ENCODE measurements at regions not wholly inside any gene's neighbourhood (a gene's known extent, or its start where the extent isn't known, plus 50 kb on each side); places are given as distances from the start of the nearest gene placed in this dataset.
A peak's percentile ranks its signal among the peaks of the same experiment; 100 is the strongest.

GRCh38 chr10:30184397-30185033 lies 125.1 kb upstream of the JCAD start:
- no peaks in the 10 kb centered on the region for H3K36me3 ChIP-seq (ENCODE audit: control insufficient read depth in 1 of 2, insufficient read depth in 2 of 2, low read length in 2 of 2)
- H3K4me1 ChIP-seq (ENCODE audit: control insufficient read depth in 1 of 2, insufficient read depth in 2 of 2, low read length in 2 of 2): peaks cover 6 to 20% of the 10 kb centered on the region in 2 donors
- H3K4me3 ChIP-seq (ENCODE audit: low read depth in 1 of 2, low read length in 2 of 2): no peak overlapping the region
- H3K27me3 ChIP-seq (ENCODE audit: low read depth, low read length): no peaks in the 10 kb centered on the region
- H3K27ac ChIP-seq (ENCODE audit: low read length): no peak overlapping the region
- no peaks in the 10 kb centered on the region for H3K9me3 ChIP-seq (ENCODE audit: control insufficient read depth in 1 of 2, low read length in 2 of 2)

GRCh38 chr10:30183055-30183402 lies 123.6 kb upstream of the JCAD start:
- Histone ChIP-seq H3K4me1 (ENCODE audit: control insufficient read depth in 1 of 2, insufficient read depth in 2 of 2, low read length in 2 of 2) (peaks cover 6 to 12% of the 10 kb centered on the region in 2 donors), H3K27ac (ENCODE audit: low read length) (peak overlapping the region; percentile 34), H3K36me3 (ENCODE audit: control insufficient read depth in 1 of 2, insufficient read depth in 2 of 2, low read length in 2 of 2) (no peaks in the 10 kb centered on the region), H3K27me3 (ENCODE audit: low read depth, low read length) (no peaks in the 10 kb centered on the region), H3K9me3 (ENCODE audit: control insufficient read depth in 1 of 2, low read length in 2 of 2) (no peaks in the 10 kb centered on the region), H3K4me3 (ENCODE audit: low read depth in 1 of 2, low read length in 2 of 2) (no peak overlapping the region)

DNA sequence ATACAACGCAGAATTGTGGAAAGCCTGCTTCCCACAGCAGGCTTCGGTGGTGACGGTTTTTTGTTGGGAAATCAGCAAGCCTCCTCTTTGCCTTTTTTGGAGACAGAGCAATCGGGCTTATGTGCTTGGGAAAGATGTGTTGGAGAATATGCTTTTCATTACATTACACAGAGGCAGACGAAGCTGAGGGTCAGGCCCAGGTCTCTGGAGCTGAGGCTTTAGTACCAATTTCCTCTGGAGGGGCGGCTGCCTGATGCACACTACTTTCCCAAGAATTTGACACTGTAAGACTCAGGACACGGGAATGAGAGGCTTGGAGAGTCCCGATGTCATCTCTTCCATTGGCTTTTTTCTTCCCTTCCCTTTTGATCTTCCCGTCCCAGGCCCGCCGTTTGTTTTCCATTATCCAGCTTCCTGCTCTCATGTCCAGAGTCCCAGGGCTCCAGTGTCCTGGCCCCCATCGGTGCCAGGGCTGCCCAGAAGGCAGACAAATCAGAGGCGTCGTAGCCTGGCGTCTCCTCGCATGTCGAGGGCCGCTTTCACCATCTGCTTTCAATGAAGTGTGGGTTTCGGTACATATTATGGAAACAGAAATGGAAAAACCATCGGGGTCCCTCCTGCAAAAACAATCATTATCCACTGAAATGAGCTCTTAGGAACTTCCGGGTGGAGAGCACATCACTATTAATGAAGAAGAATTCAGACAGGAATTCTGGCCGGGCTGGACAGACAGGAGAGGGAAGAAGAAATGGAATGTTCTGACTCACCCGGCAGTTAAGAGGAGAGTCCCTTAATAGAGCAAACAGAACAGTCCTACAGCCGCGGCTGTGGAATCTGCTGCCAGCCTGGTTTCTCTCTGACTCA lies 123.0 kb upstream of the JCAD start:
- Histone ChIP-seq H3K27ac (ENCODE audit: low read length) (peak overlapping the region; percentile 34), H3K9me3 (ENCODE audit: control insufficient read depth in 1 of 2, low read length in 2 of 2) (no peaks in the 10 kb centered on the region), H3K4me3 (ENCODE audit: low read depth in 1 of 2, low read length in 2 of 2) (no peak overlapping the region), H3K4me1 (ENCODE audit: control insufficient read depth in 1 of 2, insufficient read depth in 2 of 2, low read length in 2 of 2) (peaks cover 6 to 12% of the 10 kb centered on the region in 2 donors), H3K27me3 (ENCODE audit: low read depth, low read length) (no peaks in the 10 kb centered on the region), H3K36me3 (ENCODE audit: control insufficient read depth in 1 of 2, insufficient read depth in 2 of 2, low read length in 2 of 2) (no peaks in the 10 kb centered on the region)

- H3K36me3 ChIP-seq (ENCODE audit: control insufficient read depth in 1 of 2, insufficient read depth in 2 of 2, low read length in 2 of 2): no peaks in the 10 kb centered on the region
- H3K27me3 ChIP-seq (ENCODE audit: low read depth, low read length): no peaks in the 10 kb centered on the region
- no peaks in the 10 kb centered on the region for H3K9me3 ChIP-seq (ENCODE audit: control insufficient read depth in 1 of 2, low read length in 2 of 2)
- no peak overlapping the region for H3K27ac ChIP-seq (ENCODE audit: low read length)
- H3K4me1 ChIP-seq (ENCODE audit: control insufficient read depth in 1 of 2, insufficient read depth in 2 of 2, low read length in 2 of 2): peaks cover 0 to 10% of the 10 kb centered on the region in 2 donors
- no peak overlapping the region for H3K4me3 ChIP-seq (ENCODE audit: low read depth in 1 of 2, low read length in 2 of 2)
These were observed 119.1 kb upstream of the JCAD start for GRCh38 chr10:30178356-30178964.

DNA sequence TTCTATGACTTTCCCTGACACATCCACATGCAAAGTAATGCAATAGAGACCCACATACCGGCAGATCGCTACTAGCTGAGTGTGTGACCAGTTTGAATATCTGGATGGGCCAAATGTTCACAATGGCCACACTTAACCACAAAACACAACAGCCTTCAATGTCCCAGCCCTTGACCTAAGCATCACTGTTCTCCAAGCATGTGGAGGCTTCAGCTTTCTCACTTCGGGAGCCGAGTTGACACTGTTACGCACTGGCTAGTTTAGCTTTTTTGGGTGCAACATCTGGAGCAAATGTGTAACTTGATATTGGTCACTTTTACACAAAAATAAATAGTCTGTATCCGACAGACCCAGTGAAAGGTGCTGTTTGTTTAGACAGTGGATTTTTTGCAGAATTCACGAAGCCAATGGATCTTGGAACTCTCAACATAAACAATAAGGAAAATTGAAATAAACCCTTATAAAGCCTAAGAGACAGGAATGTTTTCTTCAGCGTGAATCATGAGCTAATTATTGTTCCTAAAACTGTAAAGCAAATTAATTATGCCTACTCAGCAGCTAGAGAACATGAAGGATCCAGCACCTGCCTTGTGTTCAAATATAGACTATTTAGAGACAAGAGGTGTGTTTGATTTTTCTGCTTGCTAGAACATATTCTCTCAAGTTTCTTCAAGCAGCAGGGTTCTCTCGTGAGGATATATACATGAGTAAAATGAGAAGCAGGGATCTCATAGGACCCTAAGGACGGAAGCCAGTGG lies 117.6 kb upstream of the JCAD start:
- Histone ChIP-seq H3K36me3 (ENCODE audit: control insufficient read depth in 1 of 2, insufficient read depth in 2 of 2, low read length in 2 of 2) (no peaks in the 10 kb centered on the region), H3K4me1 (ENCODE audit: control insufficient read depth in 1 of 2, insufficient read depth in 2 of 2, low read length in 2 of 2) (peaks cover 0 to 3% of the 10 kb centered on the region in 2 donors), H3K4me3 (ENCODE audit: low read depth in 1 of 2, low read length in 2 of 2) (no peak overlapping the region), H3K27me3 (ENCODE audit: low read depth, low read length) (no peaks in the 10 kb centered on the region), H3K9me3 (ENCODE audit: control insufficient read depth in 1 of 2, low read length in 2 of 2) (no peaks in the 10 kb centered on the region), H3K27ac (ENCODE audit: low read length) (no peak overlapping the region)

DNA sequence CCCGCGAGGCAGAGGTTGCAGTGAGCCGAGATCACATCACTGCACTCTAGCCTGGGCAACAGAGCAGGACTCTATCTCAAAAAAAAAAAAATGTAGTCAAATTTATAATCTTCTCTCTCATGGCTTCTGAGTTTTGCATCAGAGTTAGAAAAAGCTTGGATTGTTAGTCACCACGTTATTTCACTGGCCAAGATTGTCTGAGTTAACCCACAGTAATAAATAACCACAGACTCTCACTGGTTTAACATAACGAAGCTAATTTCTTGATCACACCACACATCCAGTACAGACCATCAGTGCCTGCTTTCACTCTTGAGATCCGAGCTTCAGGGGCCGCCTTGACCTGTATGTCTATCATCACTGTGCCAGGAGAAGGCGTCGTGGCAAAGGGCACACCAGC lies 116.8 kb upstream of the JCAD start:
- H3K4me3 ChIP-seq (ENCODE audit: low read depth in 1 of 2, low read length in 2 of 2): no peak overlapping the region
- H3K27me3 ChIP-seq (ENCODE audit: low read depth, low read length): no peaks in the 10 kb centered on the region
- no peaks in the 10 kb centered on the region for H3K9me3 ChIP-seq (ENCODE audit: control insufficient read depth in 1 of 2, low read length in 2 of 2)
- H3K4me1 ChIP-seq (ENCODE audit: control insufficient read depth in 1 of 2, insufficient read depth in 2 of 2, low read length in 2 of 2): peaks cover 0 to 3% of the 10 kb centered on the region in 2 donors
- H3K27ac ChIP-seq (ENCODE audit: low read length): no peak overlapping the region
- no peaks in the 10 kb centered on the region for H3K36me3 ChIP-seq (ENCODE audit: control insufficient read depth in 1 of 2, insufficient read depth in 2 of 2, low read length in 2 of 2)

GRCh38 chr10:30172673-30173072 lies 113.3 kb upstream of the JCAD start:
- Histone ChIP-seq H3K27me3 (ENCODE audit: low read depth, low read length) (no peaks in the 10 kb centered on the region), H3K4me3 (ENCODE audit: low read depth in 1 of 2, low read length in 2 of 2) (no peak overlapping the region), H3K9me3 (ENCODE audit: control insufficient read depth in 1 of 2, low read length in 2 of 2) (no peaks in the 10 kb centered on the region), H3K4me1 (ENCODE audit: control insufficient read depth in 1 of 2, insufficient read depth in 2 of 2, low read length in 2 of 2) (peaks cover 0 to 3% of the 10 kb centered on the region in 2 donors), H3K36me3 (ENCODE audit: control insufficient read depth in 1 of 2, insufficient read depth in 2 of 2, low read length in 2 of 2) (no peaks in the 10 kb centered on the region), H3K27ac (ENCODE audit: low read length) (no peak overlapping the region)

DNA sequence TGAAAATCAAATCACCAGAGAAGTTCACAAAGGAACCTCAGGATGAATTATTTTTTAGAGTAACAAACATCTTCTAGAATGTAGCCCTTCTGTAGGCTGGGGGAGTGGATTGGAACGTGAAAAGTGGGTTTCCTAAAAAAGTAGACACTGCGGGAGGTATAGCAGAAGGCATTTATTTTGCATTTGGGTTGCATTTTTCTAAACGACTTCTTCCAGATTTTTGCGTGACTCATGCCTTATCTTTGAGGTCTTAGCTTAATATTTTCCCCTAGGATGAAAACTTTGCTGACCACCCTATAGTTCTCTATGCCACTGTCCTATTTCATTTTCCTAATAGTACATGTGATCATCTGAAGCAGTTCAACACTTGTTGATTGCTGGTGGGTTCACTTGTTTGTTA lies 112.7 kb upstream of the JCAD start:
- Histone ChIP-seq H3K9me3 (ENCODE audit: control insufficient read depth in 1 of 2, low read length in 2 of 2) (no peaks in the 10 kb centered on the region), H3K4me1 (ENCODE audit: control insufficient read depth in 1 of 2, insufficient read depth in 2 of 2, low read length in 2 of 2) (no peaks in the 10 kb centered on the region), H3K4me3 (ENCODE audit: low read depth in 1 of 2, low read length in 2 of 2) (no peak overlapping the region), H3K27me3 (ENCODE audit: low read depth, low read length) (no peaks in the 10 kb centered on the region), H3K27ac (ENCODE audit: low read length) (no peak overlapping the region), H3K36me3 (ENCODE audit: control insufficient read depth in 1 of 2, insufficient read depth in 2 of 2, low read length in 2 of 2) (no peaks in the 10 kb centered on the region)

DNA sequence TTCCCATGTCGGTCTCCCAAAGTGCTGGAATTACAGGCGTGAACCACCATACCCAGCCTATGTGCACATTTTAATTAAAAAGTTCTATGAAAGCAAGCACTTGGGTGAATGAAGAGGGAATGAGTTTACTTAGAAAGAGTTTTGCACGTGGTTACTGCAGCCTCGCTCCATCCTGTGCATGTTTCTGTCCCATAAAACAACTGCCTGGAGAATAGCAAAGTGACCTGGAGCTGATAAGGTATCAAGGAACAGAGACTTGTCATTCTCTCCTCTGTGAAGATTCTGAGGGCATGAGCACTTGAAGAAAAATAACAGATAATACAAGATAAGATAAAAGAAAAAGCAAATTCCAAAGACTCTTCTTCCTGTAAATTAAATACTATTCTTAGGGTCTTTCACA lies 112.2 kb upstream of the JCAD start:
- H3K4me3 ChIP-seq (ENCODE audit: low read depth in 1 of 2, low read length in 2 of 2): no peak overlapping the region
- no peak overlapping the region for H3K27ac ChIP-seq (ENCODE audit: low read length)
- H3K27me3 ChIP-seq (ENCODE audit: low read depth, low read length): no peaks in the 10 kb centered on the region
- no peaks in the 10 kb centered on the region for H3K9me3 ChIP-seq (ENCODE audit: control insufficient read depth in 1 of 2, low read length in 2 of 2)
- H3K36me3 ChIP-seq (ENCODE audit: control insufficient read depth in 1 of 2, insufficient read depth in 2 of 2, low read length in 2 of 2): no peaks in the 10 kb centered on the region
- no peaks in the 10 kb centered on the region for H3K4me1 ChIP-seq (ENCODE audit: control insufficient read depth in 1 of 2, insufficient read depth in 2 of 2, low read length in 2 of 2)

DNA sequence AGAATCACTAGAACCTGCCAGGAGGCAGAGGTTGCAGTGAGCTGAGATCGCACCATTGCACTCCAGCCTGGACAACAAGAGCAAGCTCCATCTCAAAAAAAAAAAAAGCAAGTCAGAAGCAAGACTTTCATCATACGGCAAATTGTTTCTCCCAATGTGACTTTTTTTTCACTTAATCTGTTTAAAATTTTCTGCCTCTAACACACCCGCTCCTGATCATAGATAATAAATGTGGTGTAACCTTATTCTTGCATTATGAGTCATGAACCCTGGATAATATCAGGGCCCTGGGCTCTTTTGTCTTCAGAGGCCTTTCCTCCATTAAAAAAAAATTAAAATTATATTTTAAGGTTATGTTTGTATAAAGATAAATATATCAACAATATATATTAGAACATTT lies 111.4 kb upstream of the JCAD start:
- no peaks in the 10 kb centered on the region for H3K9me3 ChIP-seq (ENCODE audit: control insufficient read depth in 1 of 2, low read length in 2 of 2)
- no peak overlapping the region for H3K4me3 ChIP-seq (ENCODE audit: low read depth in 1 of 2, low read length in 2 of 2)
- no peaks in the 10 kb centered on the region for H3K4me1 ChIP-seq (ENCODE audit: control insufficient read depth in 1 of 2, insufficient read depth in 2 of 2, low read length in 2 of 2)
- H3K27me3 ChIP-seq (ENCODE audit: low read depth, low read length): no peaks in the 10 kb centered on the region
- H3K27ac ChIP-seq (ENCODE audit: low read length): no peak overlapping the region
- H3K36me3 ChIP-seq (ENCODE audit: control insufficient read depth in 1 of 2, insufficient read depth in 2 of 2, low read length in 2 of 2): no peaks in the 10 kb centered on the region

- H3K9me3 ChIP-seq (ENCODE audit: control insufficient read depth in 1 of 2, low read length in 2 of 2): no peaks in the 10 kb centered on the region
- H3K36me3 ChIP-seq (ENCODE audit: control insufficient read depth in 1 of 2, insufficient read depth in 2 of 2, low read length in 2 of 2): no peaks in the 10 kb centered on the region
- no peaks in the 10 kb centered on the region for H3K4me1 ChIP-seq (ENCODE audit: control insufficient read depth in 1 of 2, insufficient read depth in 2 of 2, low read length in 2 of 2)
- H3K27ac ChIP-seq (ENCODE audit: low read length): no peak overlapping the region
- no peak overlapping the region for H3K4me3 ChIP-seq (ENCODE audit: low read depth in 1 of 2, low read length in 2 of 2)
- H3K27me3 ChIP-seq (ENCODE audit: low read depth, low read length): no peaks in the 10 kb centered on the region
These were observed 110.8 kb upstream of the JCAD start for GRCh38 chr10:30170146-30170545.

All from muscle layer of duodenum (tissue), 2 donors.